MCF 10A (cell line): ENCODE measurements at regions not wholly inside any gene's neighbourhood (a gene's known extent, or its start where the extent isn't known, plus 50 kb on each side); places are given as distances from the start of the nearest gene placed in this dataset.

Source experiments
- BruUV-seq: library from RNA; stranded (reverse); fragments of 400-500 nt; replicated peaks from 2 replicates; lab custom pipeline; 2021; lab: Mats Ljungman, UMichigan
- CTCF ChIA-PET: fragments of 300-600 bp; sonication (Branson Sonifier 250); formaldehyde crosslinking; extraction: SDS; loops from one replicate; lab custom pipeline; 2021; ENCODE audit warnings: antibody characterized with exemption, inconsistent platforms; lab: Yijun Ruan, JAX
- POLR2A ChIA-PET: fragments of 300-600, 350-650 bp; sonication (Branson Sonifier 250); formaldehyde crosslinking; extraction: SDS; loops from one replicate; lab custom pipeline; 2020; ENCODE audit warnings: antibody characterized with exemption, inconsistent platforms; lab: Yijun Ruan, JAX
- DNase-seq: peaks from one replicate; pipeline ENCODE4 v3.0.0-alpha.2; 2018; ENCODE audit not compliant: unreplicated experiment
- H3K27ac Mint-ChIP-seq: one replicate; pipeline ENCODE4 v1.8.0; 2022; ENCODE audit warnings: mild to moderate bottlenecking, low read depth, mixed read lengths; ENCODE audit not compliant: unreplicated experiment
- H3K27me3 Mint-ChIP-seq: one replicate; pipeline ENCODE4 v1.8.0; 2022; ENCODE audit warnings: mixed read lengths; ENCODE audit not compliant: insufficient read depth, unreplicated experiment
- H3K36me3 Mint-ChIP-seq: one replicate; pipeline ENCODE4 v1.8.0; 2022; ENCODE audit warnings: mild to moderate bottlenecking, moderate library complexity, mixed read lengths; ENCODE audit not compliant: insufficient read depth, unreplicated experiment
- H3K4me1 Mint-ChIP-seq: one replicate; pipeline ENCODE4 v1.8.0; 2022; ENCODE audit warnings: mixed read lengths; ENCODE audit not compliant: insufficient read depth, unreplicated experiment
- H3K4me3 Mint-ChIP-seq: one replicate; pipeline ENCODE4 v1.8.0; 2022; ENCODE audit warnings: mild to moderate bottlenecking, moderate library complexity, mixed read lengths; ENCODE audit not compliant: unreplicated experiment
- H3K9me3 Mint-ChIP-seq: one replicate; pipeline ENCODE4 v1.8.0; 2022; ENCODE audit warnings: mixed read lengths; ENCODE audit not compliant: unreplicated experiment
- CTCF ChIP-seq: fragments of 200-600 bp; IDR thresholded peaks from one replicate; pipeline ENCODE4 v1.8.0; 2022; ENCODE audit warnings: antibody characterized with exemption, mild to moderate bottlenecking; ENCODE audit not compliant: unreplicated experiment
- intact Hi-C: fragments of 100-400 bp; cut with micrococcal nuclease; formaldehyde crosslinking; loops from 2 replicates; pipeline ENCODE4 v1.14.1; 2022

DNA sequence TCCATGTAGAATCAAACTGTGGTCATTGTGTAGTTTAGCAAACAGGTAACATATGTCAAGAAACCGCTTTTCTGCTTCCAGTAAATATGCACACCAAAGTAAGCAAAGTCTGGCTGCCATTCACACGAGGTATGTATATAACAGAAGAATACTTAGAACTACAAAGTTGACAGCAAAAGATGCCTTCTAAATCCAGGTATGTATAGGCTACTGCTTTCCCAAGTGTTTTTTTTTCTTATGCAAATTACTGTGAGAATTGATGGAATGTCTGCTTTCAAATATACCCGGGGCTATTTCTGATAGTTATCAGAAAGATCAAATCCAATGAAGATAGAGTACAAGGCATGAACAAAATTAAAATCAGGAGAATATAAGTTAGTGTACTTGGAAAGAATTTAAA is 229.2 kb downstream of the HACE1 start:
- H3K4me3 Mint-ChIP-seq = no peak overlapping the region
- TF ChIP-seq CTCF = no peak
- no TSS peak for BruUV-seq
- H3K27me3 Mint-ChIP-seq = no peaks in the 10 kb centered on the region
- no peaks in the 10 kb centered on the region for H3K9me3 Mint-ChIP-seq
- H3K4me1 Mint-ChIP-seq = peaks cover 37% of the 10 kb centered on the region
- CTCF ChIA-PET = no interaction called here
- intact Hi-C loops = no loop called here
- POLR2A ChIA-PET = interaction anchor here (1.5 kb wide), 1 partner anchor 9 kb away, joined by 6 read pairs; no protein-coding TSS in a partner anchor
- no peaks in the 10 kb centered on the region for H3K36me3 Mint-ChIP-seq
- peak overlapping the region; percentile 11 for H3K27ac Mint-ChIP-seq
- no peak for DNase-seq

DNA sequence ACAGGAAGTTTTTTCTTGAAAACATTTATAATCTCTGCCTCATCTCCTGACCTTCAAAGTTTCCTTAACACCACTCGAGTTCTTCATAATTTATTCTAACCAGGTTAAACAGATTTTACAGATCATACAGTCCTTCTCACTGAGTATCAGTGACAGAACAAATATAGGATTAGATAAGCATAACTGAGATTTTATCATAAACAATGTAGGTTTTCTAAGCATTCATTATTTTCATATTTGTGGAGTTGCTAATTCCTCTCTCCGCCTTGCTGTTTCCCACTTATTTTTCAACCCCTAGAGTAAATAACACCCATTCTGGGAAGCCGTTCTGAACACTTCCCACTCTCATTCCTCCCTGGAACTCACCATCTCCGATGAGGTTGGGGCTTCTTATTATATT is 229.9 kb downstream of the HACE1 start:
- H3K27ac Mint-ChIP-seq = no peak overlapping the region
- no peak for TF ChIP-seq CTCF
- CTCF ChIA-PET = interaction anchor here (1.1 kb wide), 1 partner anchor 10 kb away, joined by 4 read pairs; no protein-coding TSS in a partner anchor
- DNase-seq = no peak
- no peaks in the 10 kb centered on the region for H3K27me3 Mint-ChIP-seq
- H3K9me3 Mint-ChIP-seq = no peaks in the 10 kb centered on the region
- H3K4me1 Mint-ChIP-seq = peaks cover 43% of the 10 kb centered on the region
- no peak overlapping the region for H3K4me3 Mint-ChIP-seq
- intact Hi-C loops = no loop called here
- no TSS peak for BruUV-seq
- no peaks in the 10 kb centered on the region for H3K36me3 Mint-ChIP-seq
- POLR2A ChIA-PET = interaction anchor here (1.2 to 1.5 kb wide), 2 partner anchors 10 to 29 kb away, joined by 3 to 6 read pairs; no protein-coding TSS in a partner anchor

- Mint-ChIP-seq H3K36me3 (no peaks in the 10 kb centered on the region), H3K9me3 (no peaks in the 10 kb centered on the region), H3K27me3 (no peaks in the 10 kb centered on the region), H3K27ac (peak overlapping the region; percentile 92), H3K4me1 (peaks cover 43% of the 10 kb centered on the region), H3K4me3 (peak overlapping the region; percentile 50)
- TF ChIP-seq CTCF = no peak
- ChIA-PET POLR2A (interaction anchor here (0.6 to 3.1 kb wide), 11 partner anchors 9 to 92 kb away, joined by 3 to 17 read pairs (median 4); no protein-coding TSS in a partner anchor), CTCF (interaction anchor here (0.9 kb wide), 1 partner anchor 17 kb away, joined by 5 read pairs; no protein-coding TSS in a partner anchor)
- intact Hi-C loops = loop anchor here (2.0 kb wide), 1 partner anchor 13 kb away; no protein-coding TSS in a partner anchor
- DNase-seq = peak; percentile 96
- BruUV-seq = no TSS peak
These were observed 234.2 kb downstream of the HACE1 start for GRCh38 chr6:104625536-104625935.

GRCh38 chr6:104623052-104623690 is 236.5 kb downstream of the HACE1 start:
- POLR2A ChIA-PET = interaction anchor here (0.7 to 2.0 kb wide), 6 partner anchors 9 to 1475 kb away, joined by 3 to 15 read pairs (median 4); no protein-coding TSS in a partner anchor
- no TSS peak for BruUV-seq
- Mint-ChIP-seq H3K4me3 (no peak overlapping the region), H3K27me3 (no peaks in the 10 kb centered on the region), H3K36me3 (no peaks in the 10 kb centered on the region), H3K4me1 (peaks cover 42% of the 10 kb centered on the region), H3K9me3 (no peaks in the 10 kb centered on the region), H3K27ac (peak overlapping the region; percentile 71)
- CTCF ChIA-PET = interaction anchor here (0.6 to 1.3 kb wide), 5 partner anchors 14 to 511 kb away, joined by 3 to 5 read pairs (median 4); no protein-coding TSS in a partner anchor
- DNase-seq = peak; percentile 48
- no peak for TF ChIP-seq CTCF
- intact Hi-C loops = no loop called here
